ENCODE measurements at regions not wholly inside any gene's neighbourhood (a gene's known extent, or its start where the extent isn't known, plus 50 kb on each side); places are given as distances from the start of the nearest gene placed in this dataset.

GRCh38 chr3:72008226-72008996 is 223.5 kb upstream of the PROK2 start:
- TF ChIP-seq, protein P1, sequence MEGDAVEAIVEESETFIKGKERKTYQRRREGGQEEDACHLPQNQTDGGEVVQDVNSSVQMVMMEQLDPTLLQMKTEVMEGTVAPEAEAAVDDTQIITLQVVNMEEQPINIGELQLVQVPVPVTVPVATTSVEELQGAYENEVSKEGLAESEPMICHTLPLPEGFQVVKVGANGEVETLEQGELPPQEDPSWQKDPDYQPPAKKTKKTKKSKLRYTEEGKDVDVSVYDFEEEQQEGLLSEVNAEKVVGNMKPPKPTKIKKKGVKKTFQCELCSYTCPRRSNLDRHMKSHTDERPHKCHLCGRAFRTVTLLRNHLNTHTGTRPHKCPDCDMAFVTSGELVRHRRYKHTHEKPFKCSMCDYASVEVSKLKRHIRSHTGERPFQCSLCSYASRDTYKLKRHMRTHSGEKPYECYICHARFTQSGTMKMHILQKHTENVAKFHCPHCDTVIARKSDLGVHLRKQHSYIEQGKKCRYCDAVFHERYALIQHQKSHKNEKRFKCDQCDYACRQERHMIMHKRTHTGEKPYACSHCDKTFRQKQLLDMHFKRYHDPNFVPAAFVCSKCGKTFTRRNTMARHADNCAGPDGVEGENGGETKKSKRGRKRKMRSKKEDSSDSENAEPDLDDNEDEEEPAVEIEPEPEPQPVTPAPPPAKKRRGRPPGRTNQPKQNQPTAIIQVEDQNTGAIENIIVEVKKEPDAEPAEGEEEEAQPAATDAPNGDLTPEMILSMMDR (conservative IDR thresholded peaks at IDR 0.05) = no peak
- TF ChIP-seq EZH2 (IDR thresholded peaks at IDR 0.05; ENCODE audit: low read depth) = no peak
